ENCODE measurements at regions not wholly inside any gene's neighbourhood (a gene's known extent, or its start where the extent isn't known, plus 50 kb on each side); places are given as distances from the start of the nearest gene placed in this dataset.

- TF ChIP-seq, protein P1, sequence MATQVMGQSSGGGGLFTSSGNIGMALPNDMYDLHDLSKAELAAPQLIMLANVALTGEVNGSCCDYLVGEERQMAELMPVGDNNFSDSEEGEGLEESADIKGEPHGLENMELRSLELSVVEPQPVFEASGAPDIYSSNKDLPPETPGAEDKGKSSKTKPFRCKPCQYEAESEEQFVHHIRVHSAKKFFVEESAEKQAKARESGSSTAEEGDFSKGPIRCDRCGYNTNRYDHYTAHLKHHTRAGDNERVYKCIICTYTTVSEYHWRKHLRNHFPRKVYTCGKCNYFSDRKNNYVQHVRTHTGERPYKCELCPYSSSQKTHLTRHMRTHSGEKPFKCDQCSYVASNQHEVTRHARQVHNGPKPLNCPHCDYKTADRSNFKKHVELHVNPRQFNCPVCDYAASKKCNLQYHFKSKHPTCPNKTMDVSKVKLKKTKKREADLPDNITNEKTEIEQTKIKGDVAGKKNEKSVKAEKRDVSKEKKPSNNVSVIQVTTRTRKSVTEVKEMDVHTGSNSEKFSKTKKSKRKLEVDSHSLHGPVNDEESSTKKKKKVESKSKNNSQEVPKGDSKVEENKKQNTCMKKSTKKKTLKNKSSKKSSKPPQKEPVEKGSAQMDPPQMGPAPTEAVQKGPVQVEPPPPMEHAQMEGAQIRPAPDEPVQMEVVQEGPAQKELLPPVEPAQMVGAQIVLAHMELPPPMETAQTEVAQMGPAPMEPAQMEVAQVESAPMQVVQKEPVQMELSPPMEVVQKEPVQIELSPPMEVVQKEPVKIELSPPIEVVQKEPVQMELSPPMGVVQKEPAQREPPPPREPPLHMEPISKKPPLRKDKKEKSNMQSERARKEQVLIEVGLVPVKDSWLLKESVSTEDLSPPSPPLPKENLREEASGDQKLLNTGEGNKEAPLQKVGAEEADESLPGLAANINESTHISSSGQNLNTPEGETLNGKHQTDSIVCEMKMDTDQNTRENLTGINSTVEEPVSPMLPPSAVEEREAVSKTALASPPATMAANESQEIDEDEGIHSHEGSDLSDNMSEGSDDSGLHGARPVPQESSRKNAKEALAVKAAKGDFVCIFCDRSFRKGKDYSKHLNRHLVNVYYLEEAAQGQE (IDR thresholded peaks at IDR 0.05; ENCODE audit: unreplicated experiment) = no peak
- TF ChIP-seq CTCF (conservative IDR thresholded peaks at IDR 0.05; ENCODE audit: low read depth in 2 of 2) = no peak
- no peak for TF ChIP-seq CREB1 (CRISPR knock-in tag; IDR thresholded peaks at IDR 0.05; ENCODE audit: low read depth)
- TF ChIP-seq STAT1 (IDR thresholded peaks at IDR 0.05; ENCODE audit: unreplicated experiment) = no peak
- no peak for TF ChIP-seq JUNB (IDR thresholded peaks at IDR 0.05; ENCODE audit: unreplicated experiment)
- no peak for TF ChIP-seq POLR2AphosphoS5 (IDR thresholded peaks at IDR 0.05; ENCODE audit: low read depth)
- TF ChIP-seq NANOG (IDR thresholded peaks at IDR 0.05; ENCODE audit: borderline replicate concordance) = no peak
- no peak for TF ChIP-seq EZH2 (IDR thresholded peaks at IDR 0.05; ENCODE audit: low read depth, unreplicated experiment)
Observed at GRCh38 chr7:146027243-146027642, 89.4 kb upstream of the CNTNAP2 start (continued).

GRCh38 chr7:146022776-146023175 lies 93.8 kb upstream of the CNTNAP2 start:
- no peak for ATAC-seq
- TF ChIP-seq, protein P2, sequence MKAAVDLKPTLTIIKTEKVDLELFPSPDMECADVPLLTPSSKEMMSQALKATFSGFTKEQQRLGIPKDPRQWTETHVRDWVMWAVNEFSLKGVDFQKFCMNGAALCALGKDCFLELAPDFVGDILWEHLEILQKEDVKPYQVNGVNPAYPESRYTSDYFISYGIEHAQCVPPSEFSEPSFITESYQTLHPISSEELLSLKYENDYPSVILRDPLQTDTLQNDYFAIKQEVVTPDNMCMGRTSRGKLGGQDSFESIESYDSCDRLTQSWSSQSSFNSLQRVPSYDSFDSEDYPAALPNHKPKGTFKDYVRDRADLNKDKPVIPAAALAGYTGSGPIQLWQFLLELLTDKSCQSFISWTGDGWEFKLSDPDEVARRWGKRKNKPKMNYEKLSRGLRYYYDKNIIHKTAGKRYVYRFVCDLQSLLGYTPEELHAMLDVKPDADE (IDR thresholded peaks at IDR 0.05) = no peak
- TF ChIP-seq EZH2phosphoT487 (IDR thresholded peaks at IDR 0.05; ENCODE audit: unreplicated experiment) (no peak), JUNB (IDR thresholded peaks at IDR 0.05; ENCODE audit: unreplicated experiment) (no peak), POLR2AphosphoS5 (IDR thresholded peaks at IDR 0.05; ENCODE audit: low read depth) (no peak), CREB1 (CRISPR knock-in tag; IDR thresholded peaks at IDR 0.05; ENCODE audit: low read depth) (no peak)
- TF ChIP-seq, protein P1 (IDR thresholded peaks at IDR 0.05; ENCODE audit: unreplicated experiment) = no peak

More at GRCh38 chr7:146022776-146023175, 93.8 kb upstream of the CNTNAP2 start:
- Mint-ChIP-seq H3K4me1 (no peaks in the 10 kb centered on the region), H3K4me3 (no peak overlapping the region), H3K36me3 (ENCODE audit: low read depth) (peaks cover 6% of the 10 kb centered on the region; the same call in 2 of the 3 replicates), H3K9me3 (peaks cover 70% of the 10 kb centered on the region), H3K27me3 (ENCODE audit: insufficient read depth, low read depth, poor library complexity) (peaks cover 1% of the 10 kb centered on the region), H3K27ac (no peak overlapping the region)
- H2AFZ ChIP-seq = no peak overlapping the region
- no peaks in the 10 kb centered on the region for H3K9me2 ChIP-seq (ENCODE audit: insufficient read depth)
- H3K4me1 ChIP-seq (ENCODE audit: insufficient read depth) = no peaks in the 10 kb centered on the region
- H3K36me3 ChIP-seq (ENCODE audit: insufficient read depth) = no peaks in the 10 kb centered on the region
- H3K4me2 ChIP-seq = no peak overlapping the region
- no peak for DNase-seq (ENCODE audit: low spot score)
- H3K27ac ChIP-seq (ENCODE audit: low read depth) = no peak overlapping the region
- H4K20me1 ChIP-seq (replicated peaks; ENCODE audit: insufficient read depth) = no peaks in the 10 kb centered on the region
- no peaks in the 10 kb centered on the region for H3K27me3 ChIP-seq (ENCODE audit: insufficient read depth)
- no peak overlapping the region for H3K4me3 ChIP-seq
- no peaks in the 10 kb centered on the region for H3F3A ChIP-seq (replicated peaks; ENCODE audit: low read depth)
- no peaks in the 10 kb centered on the region for H3K79me2 ChIP-seq (replicated peaks; ENCODE audit: insufficient read depth)

All from GM23338 (cell line).